Keratinocyte (primary cell): ENCODE measurements at regions not wholly inside any gene's neighbourhood (a gene's known extent, or its start where the extent isn't known, plus 50 kb on each side); places are given as distances from the start of the nearest gene placed in this dataset.

Source experiments
- DNase-seq: peaks from one replicate; pipeline ENCODE4 v3.0.0-alpha.2; 2011; ENCODE audit warnings: low read depth, missing footprints, low spot score
- FAIRE-seq: peaks from 2 replicates; lab custom pipeline; 2011; peaks lifted over from hg19 to GRCh38; lab: Jason Lieb, UNC
- H2AFZ ChIP-seq: 2 replicates; pipeline ENCODE4 v1.6.0; 2012; ENCODE audit warnings: low read length, control low read depth, inconsistent platforms; ENCODE audit not compliant: control insufficient read depth
- H3K27ac ChIP-seq: 2 replicates; pipeline ENCODE4 v1.5.1; 2011; ENCODE audit warnings: low read length; ENCODE audit not compliant: control insufficient read depth, insufficient read depth
- H3K27me3 ChIP-seq: 3 replicates; pipeline ENCODE4 v1.6.0; 2011; ENCODE audit warnings: low read length; ENCODE audit not compliant: control insufficient read depth, insufficient read depth; ENCODE audit errors: extremely low read depth
- H3K36me3 ChIP-seq, 2 experiments: 2 replicates in 1 of 2; 3 replicates in 1 of 2; pipeline ENCODE4 v1.5.1; 2011; ENCODE audit warnings: low read length in 2 of 2, mild to moderate bottlenecking in 1 of 2; ENCODE audit not compliant: control insufficient read depth in 2 of 2, insufficient read depth in 2 of 2; ENCODE audit errors: extremely low read depth in 1 of 2
- H3K4me1 ChIP-seq: 3 replicates; pipeline ENCODE4 v1.5.1; 2011; ENCODE audit warnings: low read length; ENCODE audit not compliant: control insufficient read depth, insufficient read depth; ENCODE audit errors: extremely low read depth
- H3K4me2 ChIP-seq: 3 replicates; pipeline ENCODE4 v1.6.0; 2011; ENCODE audit warnings: low read depth, low read length; ENCODE audit not compliant: control insufficient read depth, insufficient read depth; ENCODE audit errors: extremely low read depth
- H3K4me3 ChIP-seq, 3 experiments: fragments of 200-600 bp in 1 of 3; sonication (generic) in 1 of 3; 2 replicates in 2 of 3; 3 replicates in 1 of 3; pipeline ENCODE4 v1.5.1; 2011 to 2016; ENCODE audit warnings: low read length in 3 of 3, mild to moderate bottlenecking in 3 of 3, control low read depth in 2 of 3, inconsistent platforms in 1 of 3, low read depth in 1 of 3, mixed read lengths in 1 of 3, mixed run types in 1 of 3, moderate library complexity in 1 of 3; ENCODE audit not compliant: control insufficient read depth in 2 of 3, insufficient read depth in 2 of 3; ENCODE audit errors: extremely low read depth in 1 of 3
- H3K79me2 ChIP-seq: 2 replicates; pipeline ENCODE4 v1.6.0; 2012; ENCODE audit warnings: low read length; ENCODE audit not compliant: control insufficient read depth, insufficient read depth
- H3K9ac ChIP-seq: 3 replicates; pipeline ENCODE4 v1.6.0; 2011; ENCODE audit warnings: low read length; ENCODE audit not compliant: control insufficient read depth, insufficient read depth; ENCODE audit errors: extremely low read depth
- H3K9me1 ChIP-seq: 3 replicates; pipeline ENCODE4 v1.6.0; 2011; ENCODE audit warnings: low read length; ENCODE audit not compliant: control insufficient read depth, insufficient read depth; ENCODE audit errors: extremely low read depth
- H3K9me3 ChIP-seq: 2 replicates; pipeline ENCODE4 v1.5.1; 2012; ENCODE audit warnings: low read depth, low read length; ENCODE audit not compliant: control insufficient read depth
- H4K20me1 ChIP-seq: 3 replicates; pipeline ENCODE4 v1.6.0; 2011; ENCODE audit warnings: low read length; ENCODE audit not compliant: control insufficient read depth, insufficient read depth; ENCODE audit errors: extremely low read depth
- CTCF ChIP-seq, 3 experiments: IDR thresholded peaks in 1 of 3; conservative IDR thresholded peaks in 1 of 3; optimal IDR thresholded peaks in 1 of 3; 2 replicates in 2 of 3; 3 replicates in 1 of 3; pipeline versions ENCODE3 to v1.5.1; 2011; ENCODE audit warnings: low read length in 3 of 3, mild to moderate bottlenecking in 3 of 3, moderate library complexity in 2 of 3, control low read depth in 1 of 3, inconsistent platforms in 1 of 3; ENCODE audit not compliant: insufficient read depth in 2 of 3; ENCODE audit errors: extremely low read depth in 1 of 3
- EZH2 ChIP-seq: IDR thresholded peaks from one replicate; pipeline ENCODE4 v1.6.1; 2012; ENCODE audit warnings: inconsistent platforms, mild to moderate bottlenecking, low read length, moderate library complexity
- dilution Hi-C: fragments of 300-500 bp; cut with MboI; formaldehyde crosslinking; loops from one replicate; pipeline ENCODE4 v1.7.0; 2020; ENCODE audit warnings: low sequenced_read_pairs; ENCODE audit not compliant: extremely low pct_ligation_motif_present

- no peak for TF ChIP-seq CTCF (optimal IDR thresholded peaks at IDR 0.05 in 1 of 3, IDR thresholded peaks at IDR 0.05 in 1 of 3, conservative IDR thresholded peaks at IDR 0.05 in 1 of 3; ENCODE audit: extremely low read depth in 1 of 3, insufficient read depth in 2 of 3, low read length in 3 of 3)
- TF ChIP-seq EZH2, result no peak
- Histone ChIP-seq H3K9ac (no peak overlapping the region), H3K9me3 (no peaks in the 10 kb centered on the region), H3K4me3 (no peak overlapping the region), H4K20me1 (no peaks in the 10 kb centered on the region), H2AFZ (no peak overlapping the region), H3K9me1 (no peaks in the 10 kb centered on the region), H3K36me3 (no peaks in the 10 kb centered on the region), H3K27ac (no peak overlapping the region), H3K79me2 (no peaks in the 10 kb centered on the region), H3K4me2 (no peak overlapping the region), H3K4me1 (no peaks in the 10 kb centered on the region), H3K27me3 (no peaks in the 10 kb centered on the region)
- dilution Hi-C loops, result no loop called here
- no peak for FAIRE-seq
- DNase-seq, result no peak
Observed at GRCh38 chr4:3687538-3687937, 78.6 kb upstream of the ADRA2C start.

- FAIRE-seq, result no peak
- H3K4me2 ChIP-seq, result no peak overlapping the region
- no peaks in the 10 kb centered on the region for H3K9me1 ChIP-seq
- H2AFZ ChIP-seq, result no peak overlapping the region
- TF ChIP-seq EZH2 (no peak), CTCF (optimal IDR thresholded peaks at IDR 0.05 in 1 of 3, IDR thresholded peaks at IDR 0.05 in 1 of 3, conservative IDR thresholded peaks at IDR 0.05 in 1 of 3; ENCODE audit: extremely low read depth in 1 of 3, insufficient read depth in 2 of 3, low read length in 3 of 3) (no peak)
- H4K20me1 ChIP-seq, result no peaks in the 10 kb centered on the region
- H3K4me3 ChIP-seq, result no peak overlapping the region
- H3K27ac ChIP-seq, result no peak overlapping the region
- H3K79me2 ChIP-seq, result no peaks in the 10 kb centered on the region
- H3K4me1 ChIP-seq, result no peaks in the 10 kb centered on the region
- dilution Hi-C loops, result no loop called here
- no peak overlapping the region for H3K9ac ChIP-seq
- H3K27me3 ChIP-seq, result no peaks in the 10 kb centered on the region
- DNase-seq, result no peak
- H3K9me3 ChIP-seq, result no peaks in the 10 kb centered on the region
- H3K36me3 ChIP-seq, result no peaks in the 10 kb centered on the region
Observed at GRCh38 chr4:3686753-3687152, 79.4 kb upstream of the ADRA2C start.
